OCI-LY7 (cell line): ENCODE measurements at regions not wholly inside any gene's neighbourhood (a gene's known extent, or its start where the extent isn't known, plus 50 kb on each side); places are given as distances from the start of the nearest gene placed in this dataset.

Experiments
- BruUV-seq: library from RNA; stranded (reverse); fragments of 400-500 nt; replicated peaks from 2 replicates; lab custom pipeline; 2021; lab: Mats Ljungman, UMichigan
- CTCF ChIA-PET: fragments of 300-600 bp; sonication (Branson Sonifier 250); formaldehyde crosslinking; loops from one replicate; lab custom pipeline; 2022; ENCODE audit warnings: antibody characterized with exemption; ENCODE audit not compliant: unreplicated experiment; lab: Charles Lee
- POLR2A ChIA-PET: fragments of 300-600 bp; sonication (Branson Sonifier 250); formaldehyde crosslinking; loops from one replicate; lab custom pipeline; 2022; ENCODE audit warnings: antibody characterized with exemption; lab: Charles Lee
- DNase-seq: peaks from one replicate; pipeline ENCODE4 v3.0.0-alpha.2; 2015; ENCODE audit warnings: low spot score
- H2AFZ ChIP-seq: fragments of 200-600 bp; sonication (generic), shearing (Covaris generic); 2 replicates; pipeline ENCODE4 v1.6.1; 2014; ENCODE audit warnings: mild to moderate bottlenecking, antibody characterized with exemption, low read length, moderate library complexity
- H3K27ac ChIP-seq: fragments of 200-600 bp; sonication (generic); 2 replicates; pipeline ENCODE4 v1.5.1; 2014; ENCODE audit warnings: mixed run types, low read depth, mild to moderate bottlenecking, moderate library complexity, low read length, inconsistent platforms; ENCODE audit not compliant: poor library complexity, severe bottlenecking
- H3K36me3 ChIP-seq: fragments of 200-600 bp; sonication (generic); 2 replicates; pipeline ENCODE4 v1.6.1; 2014; ENCODE audit warnings: mild to moderate bottlenecking, antibody characterized with exemption, low read length, moderate library complexity, mixed read lengths; ENCODE audit not compliant: insufficient read depth
- H3K4me1 ChIP-seq: fragments of 200-600 bp; sonication (generic); 2 replicates; pipeline ENCODE4 v1.5.1; 2014; ENCODE audit warnings: mild to moderate bottlenecking, low read length; ENCODE audit not compliant: insufficient read depth, poor library complexity, severe bottlenecking
- H3K4me2 ChIP-seq: fragments of 200-600 bp; sonication (generic); 2 replicates; pipeline ENCODE4 v1.6.1; 2014; ENCODE audit warnings: mild to moderate bottlenecking, low read length
- H3K4me3 ChIP-seq: fragments of 200-600 bp; sonication (generic); 2 replicates; pipeline ENCODE4 v1.5.1; 2014; ENCODE audit warnings: mild to moderate bottlenecking, low read depth, low read length; ENCODE audit not compliant: poor library complexity, severe bottlenecking
- H3K79me2 ChIP-seq: fragments of 200-600 bp; sonication (generic); 2 replicates; pipeline ENCODE4 v1.6.1; 2016; ENCODE audit warnings: low read depth, mild to moderate bottlenecking, low read length, moderate library complexity, mixed read lengths; ENCODE audit not compliant: insufficient read depth
- H3K9me2 ChIP-seq: fragments of 200-600 bp; sonication (generic); 2 replicates; pipeline ENCODE4 v1.6.1; 2016; ENCODE audit warnings: mild to moderate bottlenecking, low read length, mixed read lengths; ENCODE audit not compliant: insufficient read depth
- H3K9me3 ChIP-seq: fragments of 200-600 bp; sonication (generic); 2 replicates; pipeline ENCODE4 v1.6.1; 2014; ENCODE audit warnings: mild to moderate bottlenecking, mixed run types, low read length, mixed read lengths
- H4K20me1 ChIP-seq: fragments of 200-600 bp; sonication (generic); 2 replicates; pipeline ENCODE4 v1.6.1; 2014; ENCODE audit warnings: mild to moderate bottlenecking, antibody characterized with exemption, low read length, moderate library complexity, mixed read lengths; ENCODE audit not compliant: insufficient read depth
- CTCF ChIP-seq: fragments of 200-600 bp; sonication (generic); conservative IDR thresholded peaks from 2 replicates; pipeline ENCODE4 v1.5.1; 2014; ENCODE audit warnings: mild to moderate bottlenecking, antibody characterized with exemption, low read length, moderate library complexity, mixed read lengths
- EZH2phosphoT487 ChIP-seq: fragments of 200-600 bp; sonication (generic); IDR thresholded peaks from 2 replicates; pipeline ENCODE4 v1.6.1; 2018; ENCODE audit warnings: low read depth, borderline replicate concordance, mild to moderate bottlenecking, mixed run types, antibody characterized with exemption, low read length, moderate library complexity, mixed read lengths
- intact Hi-C: fragments of 100-400 bp; cut with micrococcal nuclease; formaldehyde crosslinking; loops from one replicate; pipeline ENCODE4 v1.10.0; 2022; ENCODE audit not compliant: unreplicated experiment

GRCh38 chr2:120828829-120829632 lies 93.4 kb downstream of the GLI2 start:
- no peak for DNase-seq
- H4K20me1 ChIP-seq, result no peaks in the 10 kb centered on the region
- TF ChIP-seq CTCF, result no peak
- no peak for TF ChIP-seq EZH2phosphoT487
- H3K9me2 ChIP-seq, result no peaks in the 10 kb centered on the region
- no peak overlapping the region for H3K4me3 ChIP-seq
- ChIA-PET POLR2A (interaction anchor here (0.6 to 0.9 kb wide), 4 partner anchors 14 to 841 kb away, joined by 3 to 6 read pairs (median 4); no protein-coding TSS in a partner anchor), CTCF (no interaction called here)
- no peaks in the 10 kb centered on the region for H3K4me1 ChIP-seq
- H3K36me3 ChIP-seq, result no peaks in the 10 kb centered on the region
- no peaks in the 10 kb centered on the region for H3K79me2 ChIP-seq
- no TSS peak for BruUV-seq
- no peak overlapping the region for H3K27ac ChIP-seq
- no peaks in the 10 kb centered on the region for H3K9me3 ChIP-seq
- H2AFZ ChIP-seq, result no peak overlapping the region
- intact Hi-C loops, result no loop called here
- H3K4me2 ChIP-seq, result no peak overlapping the region

GRCh38 chr2:120829633-120830025 lies 94.0 kb downstream of the GLI2 start:
- no peak overlapping the region for H3K27ac ChIP-seq
- H3K4me2 ChIP-seq, result no peak overlapping the region
- ChIA-PET POLR2A (no interaction called here), CTCF (no interaction called here)
- no peaks in the 10 kb centered on the region for H3K36me3 ChIP-seq
- H3K4me1 ChIP-seq, result no peaks in the 10 kb centered on the region
- no peaks in the 10 kb centered on the region for H3K79me2 ChIP-seq
- no peak overlapping the region for H3K4me3 ChIP-seq
- no peaks in the 10 kb centered on the region for H3K9me3 ChIP-seq
- intact Hi-C loops, result no loop called here
- no TSS peak for BruUV-seq
- H3K9me2 ChIP-seq, result no peaks in the 10 kb centered on the region
- H2AFZ ChIP-seq, result no peak overlapping the region
- DNase-seq, result no peak
- H4K20me1 ChIP-seq, result no peaks in the 10 kb centered on the region
- TF ChIP-seq EZH2phosphoT487 (no peak), CTCF (no peak)
